Lower leg skin (tissue), 4 donors: ENCODE measurements at regions not wholly inside any gene's neighbourhood (a gene's known extent, or its start where the extent isn't known, plus 50 kb on each side); places are given as distances from the start of the nearest gene placed in this dataset.

ENCODE experiments used
- DNase-seq, 2 donors: peaks; one replicate each; pipeline ENCODE4 v3.0.0-alpha.2; 2019; ENCODE audit warnings: low spot score in 2 of 2
- H3K4me3 ChIP-seq: fragments of 200-600 bp; sonication (generic); 2 replicates; pipeline ENCODE4 v1.5.1; 2017; ENCODE audit warnings: mild to moderate bottlenecking, low read depth; ENCODE audit not compliant: poor library complexity, severe bottlenecking
- CTCF ChIP-seq, 3 donors: fragments of 450-650 bp; IDR thresholded peaks; one replicate each; pipeline ENCODE4 v1.5.1; 2016; ENCODE audit warnings: antibody characterized with exemption in 3 of 3, mild to moderate bottlenecking in 3 of 3, moderate library complexity in 2 of 3
- POLR2A ChIP-seq, 2 donors: fragments of 450-650 bp; IDR thresholded peaks; one replicate each; pipeline ENCODE4 v1.6.1; 2016 to 2017; ENCODE audit warnings: antibody characterized with exemption in 2 of 2, mild to moderate bottlenecking in 1 of 2, moderate library complexity in 1 of 2
- WGBS, 2 donors: methylation state at CpG; one replicate each; pipeline ENCODE4 v1.1.5; 2018; 5-methylcytosine and 5-hydroxymethylcytosine counted together
- intact Hi-C: fragments of 100-400 bp; cut with DNase I; formaldehyde crosslinking; loops from one replicate; pipeline ENCODE4 v1.15.0; 2023; ENCODE audit warnings: low total_unique reads

GRCh38 chr3:178193846-178194245 lies 342.4 kb upstream of the KCNMB2 start:
- no peak overlapping the region for H3K4me3 ChIP-seq
- no peak for TF ChIP-seq CTCF (IDR thresholded peaks at IDR 0.05)
- no peak for TF ChIP-seq POLR2A (IDR thresholded peaks at IDR 0.05)
- intact Hi-C loops, result no loop called here
- DNase-seq, result no peak
- WGBS, 2 donors, result 30 to 50% methylated on average over 1 of the region's 1 CpG

GRCh38 chr3:178194539-178194938 lies 341.7 kb upstream of the KCNMB2 start:
- intact Hi-C loops, result no loop called here
- TF ChIP-seq POLR2A (IDR thresholded peaks at IDR 0.05) (no peak), CTCF (IDR thresholded peaks at IDR 0.05) (no peak)
- DNase-seq, result no peak
- no peak overlapping the region for H3K4me3 ChIP-seq
- WGBS, 2 donors, result 54 to 56% methylated on average over 4 of the region's 4 CpGs

- intact Hi-C loops, result no loop called here
- no peak overlapping the region for H3K4me3 ChIP-seq
- WGBS, 2 donors, result 43 to 48% methylated on average over 2 of the region's 2 CpGs
- no peak for TF ChIP-seq CTCF (IDR thresholded peaks at IDR 0.05)
- no peak for TF ChIP-seq POLR2A (IDR thresholded peaks at IDR 0.05)
- no peak for DNase-seq
Measured at GRCh38 chr3:178195824-178196223, 340.4 kb upstream of the KCNMB2 start.

- TF ChIP-seq POLR2A (IDR thresholded peaks at IDR 0.05) (no peak), CTCF (IDR thresholded peaks at IDR 0.05) (no peak)
- 29 to 32% methylated on average over 1 of the region's 1 CpG for WGBS, 2 donors
- DNase-seq, result no peak
- intact Hi-C loops, result no loop called here
- no peak overlapping the region for H3K4me3 ChIP-seq
Measured at GRCh38 chr3:178198329-178198728, 337.9 kb upstream of the KCNMB2 start.

GRCh38 chr3:178200316-178200715 lies 335.9 kb upstream of the KCNMB2 start:
- H3K4me3 ChIP-seq, result no peak overlapping the region
- no peak for DNase-seq
- TF ChIP-seq POLR2A (IDR thresholded peaks at IDR 0.05) (no peak), CTCF (IDR thresholded peaks at IDR 0.05) (no peak)
- intact Hi-C loops, result no loop called here
- 95 to 97% methylated on average over 5 of the region's 5 CpGs for WGBS, 2 donors

- H3K4me3 ChIP-seq, result no peak overlapping the region
- WGBS, 2 donors, result 70 to 87% methylated on average over 1 of the region's 1 CpG
- TF ChIP-seq POLR2A (IDR thresholded peaks at IDR 0.05) (no peak), CTCF (IDR thresholded peaks at IDR 0.05) (no peak)
- intact Hi-C loops, result no loop called here
- DNase-seq, result no peak
Measured at GRCh38 chr3:178201714-178202113, 334.5 kb upstream of the KCNMB2 start.
